Muscle layer of colon (tissue), 2 donors: ENCODE measurements at regions not wholly inside any gene's neighbourhood (a gene's known extent, or its start where the extent isn't known, plus 50 kb on each side); places are given as distances from the start of the nearest gene placed in this dataset.

Experiments
- H3K27ac ChIP-seq: one replicate; pipeline ENCODE4 v1.7.0; 2013; ENCODE audit warnings: low read depth, mild to moderate bottlenecking, low read length, moderate library complexity
- H3K27me3 ChIP-seq, 2 donors: one replicate each; pipeline ENCODE4 v1.7.0; 2013; ENCODE audit warnings: low read length in 2 of 2, mild to moderate bottlenecking in 2 of 2; ENCODE audit not compliant: insufficient read depth in 2 of 2, control insufficient read depth in 1 of 2
- H3K36me3 ChIP-seq: one replicate; pipeline ENCODE4 v1.7.0; 2013; ENCODE audit warnings: mild to moderate bottlenecking, low read length; ENCODE audit not compliant: insufficient read depth
- H3K4me1 ChIP-seq: one replicate; pipeline ENCODE4 v1.7.0; 2013; ENCODE audit warnings: mild to moderate bottlenecking, low read length; ENCODE audit not compliant: insufficient read depth
- H3K4me3 ChIP-seq, 2 donors: one replicate each; pipeline ENCODE4 v1.7.0; 2013; ENCODE audit warnings: low read length in 2 of 2, low read depth in 1 of 2, mild to moderate bottlenecking in 1 of 2, moderate library complexity in 1 of 2
- H3K9ac ChIP-seq: one replicate; pipeline ENCODE4 v1.7.0; 2013; ENCODE audit warnings: low read length
- H3K9me3 ChIP-seq: one replicate; pipeline ENCODE4 v1.7.0; 2013; ENCODE audit warnings: mild to moderate bottlenecking, low read length
- donor health status: abdominal sarcoma.
- donor health status: Adenocarcinoma of cecum.

DNA sequence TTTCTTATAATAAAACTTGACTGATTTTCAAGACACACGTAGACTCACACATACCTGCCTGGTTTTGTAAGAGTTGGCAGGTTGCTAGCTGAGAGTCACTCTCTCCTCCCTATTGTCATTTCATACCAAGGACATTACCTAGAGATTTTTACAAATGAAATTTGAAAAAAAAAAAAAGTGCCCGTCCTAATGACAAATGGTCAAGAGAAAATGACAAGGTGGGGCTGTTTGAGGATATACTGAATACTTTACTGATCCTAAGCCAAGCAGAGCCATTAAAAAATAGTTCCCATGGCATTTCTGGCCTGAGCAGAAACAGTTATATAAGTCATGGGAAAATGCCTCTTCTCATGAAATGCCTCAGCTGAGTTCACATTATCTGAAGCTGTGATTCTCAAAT is 150.2 kb downstream of the DYRK2 start:
- Histone ChIP-seq H3K4me3 (no peak overlapping the region), H3K36me3 (no peaks in the 10 kb centered on the region), H3K9me3 (no peaks in the 10 kb centered on the region), H3K4me1 (peaks cover 41% of the 10 kb centered on the region), H3K9ac (no peak overlapping the region), H3K27me3 (no peaks in the 10 kb centered on the region), H3K27ac (peak overlapping the region; percentile 4)

DNA sequence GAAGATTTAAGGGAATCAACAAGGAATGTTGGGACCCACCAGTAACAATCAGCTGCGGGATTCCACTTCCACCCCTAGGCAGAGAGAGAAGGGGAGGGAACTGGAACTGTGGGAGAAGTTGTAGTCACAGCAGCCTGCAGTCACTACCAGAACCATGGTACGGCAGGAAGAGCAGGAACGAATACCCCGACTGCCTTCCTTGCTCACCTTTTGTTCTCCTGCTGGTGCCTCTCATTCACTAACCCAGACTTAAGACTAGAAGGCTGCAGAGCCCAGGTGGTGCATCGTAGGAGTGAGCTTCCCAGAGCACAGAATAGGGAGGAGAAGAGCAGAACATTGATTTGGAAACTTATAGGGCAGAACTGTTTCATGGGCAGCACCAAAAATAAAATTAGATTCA is 154.2 kb downstream of the DYRK2 start:
- H3K9ac ChIP-seq, result no peak overlapping the region
- no peak overlapping the region for H3K4me3 ChIP-seq
- H3K36me3 ChIP-seq, result no peaks in the 10 kb centered on the region
- peak overlapping the region; percentile 27 for H3K27ac ChIP-seq
- no peaks in the 10 kb centered on the region for H3K9me3 ChIP-seq
- H3K27me3 ChIP-seq, result no peaks in the 10 kb centered on the region
- peaks cover 57% of the 10 kb centered on the region for H3K4me1 ChIP-seq

DNA sequence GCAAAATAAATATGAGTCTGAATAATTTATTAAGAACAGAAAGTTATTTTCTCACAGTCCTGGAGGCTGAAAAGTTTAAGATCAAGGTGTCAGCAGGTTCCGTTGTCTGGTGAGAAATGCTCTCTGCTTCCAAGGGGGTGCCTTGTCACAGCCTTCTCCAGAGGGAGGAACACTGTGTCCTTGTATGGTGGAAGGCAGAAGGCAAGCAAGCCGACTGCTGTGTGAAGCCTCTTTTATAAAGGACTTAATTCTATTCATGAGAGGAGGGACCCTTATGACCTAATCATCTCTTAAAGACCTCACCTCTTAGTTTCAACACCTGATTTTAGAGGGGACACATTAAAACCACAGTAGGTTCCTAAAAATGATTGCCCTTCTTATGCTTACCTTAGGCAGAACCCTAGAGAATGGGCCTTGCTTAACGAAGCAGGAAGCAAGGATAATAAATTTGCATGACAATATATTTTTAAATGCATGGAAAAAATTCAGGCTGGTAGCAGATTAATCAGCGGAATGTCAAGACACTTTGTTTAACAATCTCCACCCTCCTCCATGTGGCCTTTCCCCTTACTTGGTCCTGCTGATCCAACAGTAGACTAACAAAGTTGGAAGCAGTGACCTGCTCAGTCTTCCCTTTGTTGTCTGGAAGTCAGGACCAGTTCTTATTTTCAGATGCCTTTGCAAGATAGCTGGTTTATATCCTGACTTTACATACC is 154.9 kb downstream of the DYRK2 start:
- Histone ChIP-seq H3K9ac (no peak overlapping the region), H3K27me3 (no peaks in the 10 kb centered on the region), H3K4me3 (no peak overlapping the region), H3K27ac (peak overlapping the region; percentile 27), H3K4me1 (peaks cover 56% of the 10 kb centered on the region), H3K9me3 (no peaks in the 10 kb centered on the region), H3K36me3 (no peaks in the 10 kb centered on the region)

DNA sequence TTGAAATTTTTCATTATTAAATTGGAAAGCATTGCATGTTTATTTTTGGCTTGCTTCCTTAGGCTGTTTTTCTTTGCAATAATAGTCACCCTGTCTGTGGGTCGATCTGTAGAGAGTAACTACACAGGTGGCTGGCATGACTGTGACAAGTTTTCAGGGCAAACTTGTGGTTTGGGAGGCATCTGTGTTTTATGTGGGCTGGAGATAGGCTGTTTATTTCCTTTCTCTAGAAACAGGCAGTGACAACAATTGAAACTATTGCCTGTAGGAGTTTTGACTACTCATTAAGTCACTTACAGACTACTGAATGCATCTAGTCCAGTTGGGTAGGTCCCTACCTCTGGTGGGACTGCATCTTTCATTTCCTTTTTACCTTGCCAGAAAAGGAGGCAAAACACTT is 155.6 kb downstream of the DYRK2 start:
- no peak overlapping the region for H3K4me3 ChIP-seq
- no peaks in the 10 kb centered on the region for H3K27me3 ChIP-seq
- H3K27ac ChIP-seq, result peak overlapping the region; percentile 27
- no peaks in the 10 kb centered on the region for H3K9me3 ChIP-seq
- H3K36me3 ChIP-seq, result no peaks in the 10 kb centered on the region
- H3K9ac ChIP-seq, result no peak overlapping the region
- peaks cover 51% of the 10 kb centered on the region for H3K4me1 ChIP-seq

DNA sequence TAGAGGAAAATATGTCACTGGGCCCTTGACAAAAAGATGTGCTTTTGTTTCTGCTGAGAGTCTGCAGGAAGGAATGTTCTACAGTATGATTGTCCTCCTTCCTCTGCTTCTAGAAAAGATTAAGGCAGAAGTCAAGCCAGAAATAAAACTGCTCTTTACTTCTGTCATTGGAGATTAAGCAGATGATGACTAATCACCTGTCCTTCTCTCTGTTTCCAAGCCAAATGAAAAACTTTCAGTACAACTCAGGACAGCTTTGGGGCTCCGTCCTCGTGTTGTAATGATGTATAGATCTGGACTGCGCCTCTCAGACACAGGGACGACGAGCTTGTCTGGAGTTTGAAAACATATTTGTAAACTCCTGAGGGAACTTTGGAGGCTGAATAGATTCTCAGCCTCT is 159.3 kb downstream of the DYRK2 start:
- Histone ChIP-seq H3K4me1 (peaks cover 42% of the 10 kb centered on the region), H3K27me3 (no peaks in the 10 kb centered on the region), H3K27ac (peak overlapping the region; percentile 77), H3K36me3 (no peaks in the 10 kb centered on the region), H3K4me3 (peak overlapping the region in 1 of 2 donors; percentile 15), H3K9ac (no peak overlapping the region), H3K9me3 (no peaks in the 10 kb centered on the region)

- Histone ChIP-seq H3K27me3 (no peaks in the 10 kb centered on the region), H3K36me3 (no peaks in the 10 kb centered on the region), H3K27ac (no peak overlapping the region), H3K4me1 (peaks cover 21% of the 10 kb centered on the region), H3K9ac (no peak overlapping the region), H3K4me3 (no peak overlapping the region), H3K9me3 (no peaks in the 10 kb centered on the region)
These were observed 161.6 kb downstream of the DYRK2 start for GRCh38 chr12:67810166-67810565.

GRCh38 chr12:67811437-67812361 is 163.2 kb downstream of the DYRK2 start:
- H3K27ac ChIP-seq, result no peak overlapping the region
- H3K4me3 ChIP-seq, result no peak overlapping the region
- H3K9ac ChIP-seq, result no peak overlapping the region
- no peaks in the 10 kb centered on the region for H3K27me3 ChIP-seq
- H3K36me3 ChIP-seq, result no peaks in the 10 kb centered on the region
- peaks cover 18% of the 10 kb centered on the region for H3K4me1 ChIP-seq
- H3K9me3 ChIP-seq, result no peaks in the 10 kb centered on the region

DNA sequence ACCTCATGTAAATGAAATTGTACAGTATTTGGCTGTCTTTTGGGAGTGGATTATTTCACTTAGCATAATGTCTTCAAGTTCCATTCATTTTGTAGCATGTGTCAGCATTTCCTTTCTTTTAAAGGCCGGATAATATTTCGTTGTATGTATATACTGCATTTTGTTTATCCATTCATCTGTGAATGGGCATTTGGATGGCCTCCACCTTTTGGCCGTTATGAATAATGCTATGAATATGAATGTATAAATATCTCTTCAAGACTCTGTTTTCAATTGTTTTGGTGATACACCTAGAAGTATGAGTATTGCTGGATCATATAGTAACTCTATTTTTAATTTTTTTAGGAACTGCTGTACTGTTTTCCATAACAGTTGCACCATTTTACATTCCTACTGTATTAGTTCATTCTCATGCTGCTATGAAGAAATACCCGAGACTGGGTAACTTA is 164.9 kb downstream of the DYRK2 start:
- Histone ChIP-seq H3K9ac (no peak overlapping the region), H3K27ac (no peak overlapping the region), H3K4me3 (no peak overlapping the region), H3K9me3 (no peaks in the 10 kb centered on the region), H3K27me3 (no peaks in the 10 kb centered on the region), H3K4me1 (peaks cover 2% of the 10 kb centered on the region), H3K36me3 (no peaks in the 10 kb centered on the region)

GRCh38 chr12:67816269-67816668 is 167.7 kb downstream of the DYRK2 start:
- Histone ChIP-seq H3K9me3 (no peaks in the 10 kb centered on the region), H3K4me3 (no peak overlapping the region), H3K27me3 (no peaks in the 10 kb centered on the region), H3K9ac (no peak overlapping the region), H3K36me3 (no peaks in the 10 kb centered on the region), H3K4me1 (peaks cover 5% of the 10 kb centered on the region), H3K27ac (no peak overlapping the region)

GRCh38 chr12:67818459-67818903 is 169.9 kb downstream of the DYRK2 start:
- Histone ChIP-seq H3K4me3 (no peak overlapping the region), H3K4me1 (peaks cover 5% of the 10 kb centered on the region), H3K27me3 (no peaks in the 10 kb centered on the region), H3K9me3 (no peaks in the 10 kb centered on the region), H3K36me3 (no peaks in the 10 kb centered on the region), H3K27ac (no peak overlapping the region), H3K9ac (no peak overlapping the region)

DNA sequence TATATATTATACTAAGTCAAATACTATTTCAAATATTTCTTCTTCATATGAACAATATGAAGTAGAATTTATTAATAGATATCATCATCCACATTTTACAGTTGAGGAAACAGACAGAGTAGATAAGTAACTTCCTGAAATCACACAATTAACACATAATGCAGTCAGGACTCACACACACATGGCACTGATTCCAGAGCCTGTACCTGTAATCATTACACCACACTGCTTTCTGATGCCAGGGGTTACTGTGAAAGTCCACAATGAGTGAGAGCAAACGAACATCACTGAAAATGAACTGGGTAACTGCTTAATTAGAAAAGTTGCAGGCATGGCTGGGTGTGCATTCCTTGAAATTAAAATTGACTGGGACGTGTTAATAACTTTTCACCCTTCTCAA is 169.3 kb upstream of the IFNG-AS1 start:
- Histone ChIP-seq H3K4me1 (peaks cover 5% of the 10 kb centered on the region), H3K9ac (no peak overlapping the region), H3K27me3 (no peaks in the 10 kb centered on the region), H3K36me3 (no peaks in the 10 kb centered on the region), H3K4me3 (no peak overlapping the region), H3K27ac (no peak overlapping the region), H3K9me3 (no peaks in the 10 kb centered on the region)
